ENCODE measurements at regions not wholly inside any gene's neighbourhood (a gene's known extent, or its start where the extent isn't known, plus 50 kb on each side); places are given as distances from the start of the nearest gene placed in this dataset.
"Not testable (repeated sequence)": the region's sequence is repeated elsewhere in the genome, so short reads cannot be mapped to it uniquely, and the experiment has no call there.

- not testable (repeated sequence) for TF ChIP-seq CTCF (conservative IDR thresholded peaks at IDR 0.05; ENCODE audit: low read depth, low read length); EZH2 (IDR thresholded peaks at IDR 0.05; ENCODE audit: borderline replicate concordance, low read depth, low read length, poor library complexity, severe bottlenecking)
Observed at GRCh38 chr10:3371624-3372023, 199.0 kb upstream of the PITRM1 start.

Data from A673 (cell line).